ENCODE measurements at regions not wholly inside any gene's neighbourhood (a gene's known extent, or its start where the extent isn't known, plus 50 kb on each side); places are given as distances from the start of the nearest gene placed in this dataset.
"Not testable (repeated sequence)": the region's sequence is repeated elsewhere in the genome, so short reads cannot be mapped to it uniquely, and the experiment has no call there.

GRCh38 chr16:85220125-85220839 lies 108.0 kb upstream of the CIBAR2 start:
- DNase-seq, result peak in 50 of 56 donors; percentile 6 to 80 (median 46)

DNA sequence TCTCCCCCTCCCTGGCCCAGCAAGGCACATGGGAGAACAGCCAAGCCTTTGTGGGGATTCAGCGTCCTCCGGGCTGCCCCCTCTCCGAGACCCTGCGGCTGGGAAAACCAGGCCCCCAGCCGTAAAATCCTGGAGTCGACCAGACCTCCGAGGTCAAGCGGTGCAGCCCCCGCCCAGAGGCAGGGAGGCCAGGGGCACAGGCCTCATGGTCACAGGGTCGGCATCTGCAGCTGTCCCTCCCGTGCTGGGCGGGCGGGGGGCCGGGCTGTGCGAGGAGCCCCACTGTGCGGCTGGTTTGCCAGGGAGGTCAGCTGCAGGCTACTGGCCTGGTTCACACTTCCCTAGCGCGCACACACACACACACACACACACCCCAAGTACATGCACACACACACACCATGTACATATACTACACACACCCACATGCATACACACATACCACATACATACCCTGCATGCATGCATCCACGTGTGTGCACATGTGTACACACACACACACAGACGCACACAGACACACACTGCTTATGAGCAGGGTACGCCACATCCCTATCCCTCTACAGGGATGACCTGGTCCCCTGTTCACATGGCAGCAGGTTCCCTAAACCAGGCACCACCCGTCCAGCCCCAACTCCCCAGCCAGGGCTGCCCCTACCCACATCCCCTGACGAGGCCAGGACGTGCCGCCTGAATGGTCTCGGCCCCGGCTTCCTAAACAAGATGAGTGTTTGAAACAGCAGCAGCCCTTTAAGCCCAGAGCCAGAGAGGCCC lies 108.9 kb upstream of the CIBAR2 start:
- DNase-seq, result no peak

- no peak for DNase-seq
Observed at GRCh38 chr16:85221771-85222154, 109.5 kb upstream of the CIBAR2 start.

DNA sequence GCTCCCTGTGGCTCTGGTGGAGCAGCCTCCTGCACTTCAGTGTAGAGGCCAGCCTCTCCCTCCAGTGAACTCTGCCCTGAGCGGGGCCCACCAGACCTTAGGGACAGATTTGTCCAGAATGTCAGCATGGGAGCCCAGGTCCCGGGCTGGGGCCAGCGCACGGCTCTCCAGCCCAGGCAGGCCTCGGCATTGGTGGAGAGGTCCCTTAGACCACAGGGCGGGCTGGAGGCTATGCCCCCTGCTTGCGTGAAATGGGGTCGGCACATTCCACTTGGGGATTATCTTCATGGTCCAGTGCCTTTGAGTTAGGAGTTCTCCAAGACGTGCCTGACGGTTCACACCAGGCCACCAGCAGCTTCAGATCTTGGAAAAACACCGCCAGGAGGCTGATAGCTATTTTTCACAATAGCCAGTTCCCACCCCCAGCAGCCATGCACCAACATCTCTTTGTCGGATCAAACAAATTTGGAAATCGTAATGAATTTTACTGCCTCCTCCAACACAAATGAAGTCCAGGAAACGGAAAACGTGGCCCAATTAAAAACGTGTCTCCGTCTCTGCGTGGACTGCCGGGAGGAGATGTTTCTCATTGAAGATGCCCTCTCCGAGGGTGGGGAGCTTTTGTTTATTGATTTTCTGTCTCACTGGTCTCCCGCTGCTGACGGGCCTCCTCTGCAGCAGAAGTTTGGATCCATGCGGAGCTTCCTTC lies 110.0 kb upstream of the CIBAR2 start:
- no peak for DNase-seq

DNA sequence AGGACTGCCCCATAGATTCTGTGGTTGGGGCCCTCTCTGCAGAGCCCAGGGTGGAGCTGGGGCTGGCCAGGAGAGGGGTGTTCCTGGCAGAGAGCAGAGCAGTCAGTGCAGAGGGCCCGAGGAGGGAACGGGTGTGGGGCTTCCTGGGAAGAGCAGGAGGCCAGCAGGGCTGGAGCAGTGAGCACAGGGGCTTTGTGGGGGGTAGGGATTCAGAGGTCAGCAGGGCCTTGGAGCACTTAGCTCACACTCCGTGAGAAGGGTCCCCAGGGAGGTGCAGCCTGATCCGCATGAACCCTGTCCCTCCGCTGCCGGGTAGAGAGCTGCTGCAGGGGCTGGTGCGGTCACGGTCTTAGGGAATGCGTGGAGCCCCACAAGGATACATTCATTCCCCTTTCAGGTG lies 113.0 kb upstream of the CIBAR2 start:
- DNase-seq, result no peak

GRCh38 chr16:85225721-85226120 lies 113.4 kb upstream of the CIBAR2 start:
- DNase-seq, result no peak

- DNase-seq, result no peak
Observed at GRCh38 chr16:85227084-85227945, 115.0 kb upstream of the CIBAR2 start.

GRCh38 chr16:85227946-85228862 lies 115.9 kb upstream of the CIBAR2 start:
- DNase-seq, result no peak

DNA sequence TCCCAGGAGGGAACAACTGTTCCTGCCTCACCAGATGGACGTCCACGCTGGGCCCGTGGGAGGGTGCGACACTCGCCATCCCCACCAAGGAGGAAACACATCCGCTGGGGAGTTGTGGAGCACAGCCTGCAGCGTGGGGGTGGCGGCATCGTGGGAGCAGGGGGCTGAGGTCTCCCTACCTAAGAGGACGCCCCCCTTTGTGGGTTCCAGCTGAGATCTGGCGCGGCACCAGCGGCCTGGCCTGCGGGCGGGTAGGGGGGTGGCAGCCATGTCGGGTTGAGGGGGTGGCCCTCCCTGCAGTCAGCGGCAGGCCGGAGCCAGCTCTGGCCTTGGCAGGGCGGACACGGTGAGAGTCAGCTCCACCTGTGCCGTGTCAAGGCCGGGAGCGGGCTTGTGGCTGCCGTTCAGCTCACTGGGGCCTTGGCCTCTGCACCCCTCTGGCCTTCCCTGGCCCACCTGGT lies 116.7 kb upstream of the CIBAR2 start:
- DNase-seq, result no peak

DNA sequence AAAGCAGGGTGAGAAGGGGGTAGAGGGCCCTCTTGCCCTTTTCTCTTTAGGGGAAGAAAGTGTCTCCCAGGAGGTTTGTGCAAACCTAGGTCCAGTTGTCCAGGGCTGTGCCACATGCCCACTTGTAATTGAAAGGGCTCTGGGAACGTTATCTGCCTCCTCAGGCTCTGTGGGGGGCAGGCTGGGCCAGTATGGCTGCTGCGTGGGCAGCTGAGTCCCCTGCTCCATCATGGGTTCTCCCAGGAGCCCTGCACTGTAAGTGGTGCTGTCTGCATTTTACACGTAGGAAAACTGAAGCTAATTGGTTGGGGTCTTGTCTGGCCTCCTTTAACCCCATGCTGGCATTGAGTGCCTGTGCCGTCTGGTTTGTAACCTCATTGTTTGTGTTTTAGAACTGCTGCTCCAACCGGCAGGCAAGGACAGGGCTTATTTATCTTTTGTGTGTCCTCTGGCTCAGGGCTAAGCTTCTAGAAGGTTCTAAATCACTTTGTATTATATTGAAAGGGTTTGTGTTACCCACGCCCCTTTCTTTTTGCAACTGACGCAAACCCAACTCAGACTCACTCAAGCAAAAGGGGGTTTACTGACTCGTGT lies 117.7 kb upstream of the CIBAR2 start:
- peak in 4 of 56 donors; percentile 12 to 25 (median 18) for DNase-seq

GRCh38 chr16:85230764-85231383 lies 118.6 kb upstream of the CIBAR2 start:
- DNase-seq, result not testable (repeated sequence)

DNA sequence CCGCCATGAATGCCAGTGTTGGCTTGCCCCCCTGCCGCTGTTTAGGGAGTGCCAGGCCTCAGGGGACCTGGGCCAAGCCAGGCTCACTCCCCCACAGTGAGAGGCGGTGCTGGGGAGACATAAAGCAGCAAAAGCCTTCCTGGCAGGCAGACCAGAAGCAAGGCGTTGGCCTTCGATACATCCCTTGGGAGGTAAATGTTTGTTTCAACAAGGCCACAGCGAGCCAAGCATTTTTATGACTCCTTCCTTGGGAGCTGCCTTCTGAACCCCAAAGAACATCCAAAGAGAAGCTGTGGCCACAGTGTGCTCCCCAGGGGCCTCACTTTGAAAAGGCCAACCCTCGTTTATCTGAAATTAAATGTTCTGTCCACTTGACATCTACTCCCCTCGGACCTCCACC lies 119.7 kb upstream of the CIBAR2 start:
- DNase-seq, result no peak

GRCh38 chr16:85232369-85233142 lies 120.3 kb upstream of the CIBAR2 start:
- DNase-seq, result no peak

DNA sequence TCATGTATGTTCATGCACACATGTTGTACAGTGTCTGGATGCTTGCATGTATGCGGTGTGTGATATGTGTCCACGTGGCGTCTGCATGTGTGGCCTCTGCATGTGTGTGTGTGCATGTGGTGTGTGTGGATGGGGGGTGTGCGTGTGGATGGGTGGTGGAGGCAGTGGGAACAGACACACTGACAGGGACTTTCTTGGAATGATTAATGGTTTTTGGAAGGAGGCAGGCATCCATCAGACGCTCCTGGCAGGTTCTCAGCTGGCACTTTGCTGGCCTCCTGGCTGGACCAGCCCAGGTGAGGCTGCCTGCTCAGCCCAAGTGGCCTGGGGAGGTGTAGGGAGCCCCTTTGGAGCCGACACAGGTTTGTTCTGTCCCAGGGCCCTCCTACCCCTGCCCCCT lies 121.2 kb upstream of the CIBAR2 start:
- no peak for DNase-seq

DNA sequence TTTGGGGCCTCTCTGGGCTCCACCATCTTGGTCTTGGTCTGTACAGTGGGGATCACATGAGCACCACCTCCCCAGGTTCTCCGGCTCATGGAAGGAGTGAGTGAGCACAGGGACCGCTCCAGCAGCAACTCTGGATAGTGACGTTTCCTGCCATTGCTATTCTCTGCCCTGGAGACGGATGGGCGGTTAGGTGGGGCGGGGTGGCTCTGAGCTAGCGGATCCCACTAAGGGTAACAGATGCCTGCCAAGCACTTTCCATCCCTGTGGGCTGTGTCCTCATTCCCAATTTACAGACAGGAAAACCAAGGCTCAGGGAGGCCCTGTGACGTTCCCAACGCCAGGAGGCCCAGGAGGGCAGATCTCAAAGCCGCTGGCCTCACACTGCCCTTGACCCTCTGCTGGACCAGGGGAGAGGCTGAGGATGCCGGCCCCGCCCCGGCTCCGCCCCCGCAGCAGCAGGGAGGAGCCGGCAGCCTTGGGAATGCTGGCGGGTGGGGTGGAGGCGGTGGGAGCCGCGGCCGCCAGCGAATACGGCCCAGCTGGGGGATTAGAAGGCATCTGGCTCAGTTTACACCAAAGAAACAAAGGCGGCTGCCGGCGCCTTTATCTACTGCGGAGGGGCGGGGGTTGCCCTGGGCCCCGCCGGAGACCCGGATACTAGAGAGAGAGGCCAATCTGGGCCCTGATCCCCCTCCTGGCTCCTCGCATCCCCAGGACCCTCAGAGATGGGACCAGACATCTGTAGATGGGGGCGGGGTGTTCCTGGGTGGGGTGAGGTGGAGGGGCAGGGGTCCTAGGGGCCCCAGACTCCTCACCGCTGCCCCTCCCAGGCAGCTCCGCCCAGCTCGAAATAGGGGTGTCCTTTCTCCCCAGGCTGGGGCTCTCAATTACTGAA lies 122.3 kb upstream of the CIBAR2 start:
- peak in 1 of 56 donors; percentile 30 for DNase-seq

DNA sequence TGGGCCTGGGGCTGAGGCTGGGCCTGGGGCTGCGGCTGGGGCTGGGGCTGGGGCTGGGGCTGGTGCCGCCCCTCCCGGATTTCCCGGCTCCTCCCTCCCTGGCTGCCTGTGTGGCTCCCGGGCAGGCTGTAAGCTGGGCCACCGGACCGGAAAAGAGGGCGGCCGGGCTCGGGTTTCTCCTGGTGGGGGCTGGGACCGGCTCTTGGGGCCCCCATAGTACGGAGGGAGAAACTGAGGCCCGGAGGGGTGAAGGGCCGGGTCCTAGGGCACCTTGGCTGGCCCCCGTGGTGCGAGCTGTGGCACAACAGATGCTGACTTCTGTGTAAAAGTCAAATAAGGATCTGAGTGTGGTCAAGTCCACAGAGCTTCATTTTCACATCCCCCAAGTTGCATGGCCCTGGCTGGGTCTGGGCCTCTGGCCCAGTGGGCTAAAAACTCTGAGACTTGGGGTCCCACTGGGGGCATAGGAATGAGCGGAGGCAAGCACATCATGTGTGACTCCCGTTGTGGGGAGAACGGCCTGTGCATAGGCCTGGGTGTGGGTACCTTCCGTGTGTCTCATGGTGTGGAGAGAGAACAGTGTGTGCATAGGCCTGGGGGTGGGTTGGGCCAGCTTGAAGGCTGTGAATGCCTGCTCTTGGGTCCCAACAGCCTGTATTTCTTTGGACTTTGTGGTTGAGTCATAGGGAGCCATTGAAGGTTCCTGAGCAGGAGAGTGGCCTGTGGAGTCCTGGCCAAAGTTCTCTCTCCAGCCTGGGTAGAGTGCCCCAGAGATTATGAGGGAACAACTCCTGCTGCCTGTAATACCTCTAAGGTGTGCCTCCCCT lies 123.9 kb upstream of the CIBAR2 start:
- DNase-seq, result no peak

- no peak for DNase-seq
Observed at GRCh38 chr16:85236818-85237150, 124.5 kb upstream of the CIBAR2 start.

Data from amygdala (tissue), 56 donors.